ENCODE measurements at regions not wholly inside any gene's neighbourhood (a gene's known extent, or its start where the extent isn't known, plus 50 kb on each side); places are given as distances from the start of the nearest gene placed in this dataset.

GRCh38 chr11:92357344-92357743 is 132.7 kb downstream of the FAT3 start:
- Histone ChIP-seq H3K27me3 (no peaks in the 10 kb centered on the region), H3K4me1 (no peaks in the 10 kb centered on the region), H3K27ac (no peak overlapping the region), H3K4me3 (no peak overlapping the region), H3K9me3 (no peaks in the 10 kb centered on the region), H3K36me3 (no peaks in the 10 kb centered on the region)
- intact Hi-C loops (cut with DNase I; ENCODE audit: low total_unique reads) (no loop called here), in situ Hi-C loops (cut with MboI; ENCODE audit: low pct_ligation_motif_present in 1 of 4, low pct_unique_long_range_greater_than_20kb in 1 of 4, low sequenced_read_pairs in 3 of 4) (no loop called here)
- DNase-seq: no peak
- no peak for TF ChIP-seq CTCF (IDR thresholded peaks at IDR 0.05)
- no peak for TF ChIP-seq EP300 (IDR thresholded peaks at IDR 0.05; ENCODE audit: low read depth)
- TF ChIP-seq POLR2A (IDR thresholded peaks at IDR 0.05): no peak
- no peak for TF ChIP-seq POLR2AphosphoS5 (IDR thresholded peaks at IDR 0.05)

GRCh38 chr11:92357841-92358240 is 133.2 kb downstream of the FAT3 start:
- in situ Hi-C loops (cut with MboI; ENCODE audit: low pct_ligation_motif_present in 1 of 4, low pct_unique_long_range_greater_than_20kb in 1 of 4, low sequenced_read_pairs in 3 of 4) (no loop called here), intact Hi-C loops (cut with DNase I; ENCODE audit: low total_unique reads) (no loop called here)
- no peak for TF ChIP-seq EP300 (IDR thresholded peaks at IDR 0.05; ENCODE audit: low read depth)
- no peak for TF ChIP-seq CTCF (IDR thresholded peaks at IDR 0.05)
- TF ChIP-seq POLR2AphosphoS5 (IDR thresholded peaks at IDR 0.05): no peak
- TF ChIP-seq POLR2A (IDR thresholded peaks at IDR 0.05): no peak
- WGBS, 2 donors (ENCODE audit: low coverage in 1 of 2): 64 to 90% methylated on average over 2 of the region's 2 CpGs
- DNase-seq: no peak
- H3K4me3 ChIP-seq: no peak overlapping the region
- H3K27ac ChIP-seq: no peak overlapping the region
- H3K9me3 ChIP-seq: no peaks in the 10 kb centered on the region
- H3K27me3 ChIP-seq: no peaks in the 10 kb centered on the region
- no peaks in the 10 kb centered on the region for H3K4me1 ChIP-seq
- H3K36me3 ChIP-seq: no peaks in the 10 kb centered on the region

DNA sequence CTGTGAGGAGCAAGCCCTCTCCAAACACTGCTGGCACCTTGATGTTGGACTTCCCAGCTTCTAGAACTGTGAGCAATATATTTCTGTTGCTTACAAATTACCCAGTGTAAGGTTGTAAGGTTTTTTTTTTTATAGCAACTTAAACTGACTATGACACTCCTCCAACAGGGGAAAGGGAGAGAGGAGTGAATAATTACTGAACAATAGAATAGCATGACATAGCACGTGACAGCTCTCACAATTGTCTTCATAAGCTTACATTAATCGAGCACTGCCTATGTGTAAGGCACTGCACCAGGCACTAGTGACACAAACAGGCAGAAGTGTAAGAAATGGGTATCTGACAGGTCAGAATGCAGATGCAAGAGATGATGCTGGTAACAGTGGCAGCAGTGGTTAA is 136.9 kb downstream of the FAT3 start:
- Histone ChIP-seq H3K27me3 (no peaks in the 10 kb centered on the region), H3K4me1 (no peaks in the 10 kb centered on the region), H3K9me3 (no peaks in the 10 kb centered on the region), H3K4me3 (no peak overlapping the region), H3K36me3 (no peaks in the 10 kb centered on the region), H3K27ac (no peak overlapping the region)
- DNase-seq: no peak
- WGBS, 2 donors (ENCODE audit: low coverage in 1 of 2): 89% methylated on average over 2 of the region's 2 CpGs; no CpG with 5 or more reads in 1 of the 2 donors
- no peak for TF ChIP-seq EP300 (IDR thresholded peaks at IDR 0.05; ENCODE audit: low read depth)
- TF ChIP-seq POLR2AphosphoS5 (IDR thresholded peaks at IDR 0.05): no peak
- TF ChIP-seq POLR2A (IDR thresholded peaks at IDR 0.05): no peak
- no peak for TF ChIP-seq CTCF (IDR thresholded peaks at IDR 0.05)
- intact Hi-C loops (cut with DNase I; ENCODE audit: low total_unique reads): no loop called here
- in situ Hi-C loops (cut with MboI; ENCODE audit: low pct_ligation_motif_present in 1 of 4, low pct_unique_long_range_greater_than_20kb in 1 of 4, low sequenced_read_pairs in 3 of 4): no loop called here

DNA sequence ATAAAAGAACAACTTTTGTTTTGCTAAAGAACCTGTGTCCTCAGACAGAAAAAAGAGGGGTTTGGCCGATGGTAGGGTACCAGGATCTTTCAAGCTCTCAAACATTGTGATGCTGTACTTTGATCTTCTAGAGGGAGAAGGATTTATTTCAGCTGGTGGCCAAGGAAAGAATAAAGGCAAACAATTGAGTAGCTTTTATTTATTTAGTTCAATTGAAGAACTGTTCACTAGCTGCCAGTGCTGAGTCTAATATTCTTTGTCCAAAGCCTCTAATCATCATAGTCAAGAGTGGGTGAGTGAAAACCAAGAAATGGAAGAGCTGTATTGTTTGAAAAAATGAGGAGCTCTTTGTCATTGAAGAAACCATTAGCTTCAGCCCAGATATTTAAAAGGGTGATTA is 138.4 kb downstream of the FAT3 start:
- intact Hi-C loops (cut with DNase I; ENCODE audit: low total_unique reads): no loop called here
- DNase-seq: no peak
- TF ChIP-seq POLR2AphosphoS5 (IDR thresholded peaks at IDR 0.05): no peak
- TF ChIP-seq POLR2A (IDR thresholded peaks at IDR 0.05): no peak
- TF ChIP-seq CTCF (IDR thresholded peaks at IDR 0.05): no peak
- no peak for TF ChIP-seq EP300 (IDR thresholded peaks at IDR 0.05; ENCODE audit: low read depth)
- no peaks in the 10 kb centered on the region for H3K36me3 ChIP-seq
- 67 to 89% methylated on average over 1 of the region's 1 CpG for WGBS, 2 donors (ENCODE audit: low coverage in 1 of 2)
- H3K27me3 ChIP-seq: no peaks in the 10 kb centered on the region
- in situ Hi-C loops (cut with MboI; ENCODE audit: low pct_ligation_motif_present in 1 of 4, low pct_unique_long_range_greater_than_20kb in 1 of 4, low sequenced_read_pairs in 3 of 4): no loop called here
- H3K27ac ChIP-seq: no peak overlapping the region
- no peaks in the 10 kb centered on the region for H3K4me1 ChIP-seq
- no peaks in the 10 kb centered on the region for H3K9me3 ChIP-seq
- H3K4me3 ChIP-seq: no peak overlapping the region

All from transverse colon (tissue), 4 donors.